OCI-LY7 (cell line): ENCODE measurements at regions not wholly inside any gene's neighbourhood (a gene's known extent, or its start where the extent isn't known, plus 50 kb on each side); places are given as distances from the start of the nearest gene placed in this dataset.

Experiments
- BruUV-seq: library from RNA; stranded (reverse); fragments of 400-500 nt; replicated peaks from 2 replicates; lab custom pipeline; 2021; lab: Mats Ljungman, UMichigan
- CTCF ChIA-PET: fragments of 300-600 bp; sonication (Branson Sonifier 250); formaldehyde crosslinking; loops from one replicate; lab custom pipeline; 2022; ENCODE audit warnings: antibody characterized with exemption; ENCODE audit not compliant: unreplicated experiment; lab: Charles Lee
- POLR2A ChIA-PET: fragments of 300-600 bp; sonication (Branson Sonifier 250); formaldehyde crosslinking; loops from one replicate; lab custom pipeline; 2022; ENCODE audit warnings: antibody characterized with exemption; lab: Charles Lee
- DNase-seq: peaks from one replicate; pipeline ENCODE4 v3.0.0-alpha.2; 2015; ENCODE audit warnings: low spot score
- H2AFZ ChIP-seq: fragments of 200-600 bp; sonication (generic), shearing (Covaris generic); 2 replicates; pipeline ENCODE4 v1.6.1; 2014; ENCODE audit warnings: mild to moderate bottlenecking, antibody characterized with exemption, low read length, moderate library complexity
- H3K27ac ChIP-seq: fragments of 200-600 bp; sonication (generic); 2 replicates; pipeline ENCODE4 v1.5.1; 2014; ENCODE audit warnings: mixed run types, low read depth, mild to moderate bottlenecking, moderate library complexity, low read length, inconsistent platforms; ENCODE audit not compliant: poor library complexity, severe bottlenecking
- H3K36me3 ChIP-seq: fragments of 200-600 bp; sonication (generic); 2 replicates; pipeline ENCODE4 v1.6.1; 2014; ENCODE audit warnings: mild to moderate bottlenecking, antibody characterized with exemption, low read length, moderate library complexity, mixed read lengths; ENCODE audit not compliant: insufficient read depth
- H3K4me1 ChIP-seq: fragments of 200-600 bp; sonication (generic); 2 replicates; pipeline ENCODE4 v1.5.1; 2014; ENCODE audit warnings: mild to moderate bottlenecking, low read length; ENCODE audit not compliant: insufficient read depth, poor library complexity, severe bottlenecking
- H3K4me2 ChIP-seq: fragments of 200-600 bp; sonication (generic); 2 replicates; pipeline ENCODE4 v1.6.1; 2014; ENCODE audit warnings: mild to moderate bottlenecking, low read length
- H3K4me3 ChIP-seq: fragments of 200-600 bp; sonication (generic); 2 replicates; pipeline ENCODE4 v1.5.1; 2014; ENCODE audit warnings: mild to moderate bottlenecking, low read depth, low read length; ENCODE audit not compliant: poor library complexity, severe bottlenecking
- H3K79me2 ChIP-seq: fragments of 200-600 bp; sonication (generic); 2 replicates; pipeline ENCODE4 v1.6.1; 2016; ENCODE audit warnings: low read depth, mild to moderate bottlenecking, low read length, moderate library complexity, mixed read lengths; ENCODE audit not compliant: insufficient read depth
- H3K9me2 ChIP-seq: fragments of 200-600 bp; sonication (generic); 2 replicates; pipeline ENCODE4 v1.6.1; 2016; ENCODE audit warnings: mild to moderate bottlenecking, low read length, mixed read lengths; ENCODE audit not compliant: insufficient read depth
- H3K9me3 ChIP-seq: fragments of 200-600 bp; sonication (generic); 2 replicates; pipeline ENCODE4 v1.6.1; 2014; ENCODE audit warnings: mild to moderate bottlenecking, mixed run types, low read length, mixed read lengths
- H4K20me1 ChIP-seq: fragments of 200-600 bp; sonication (generic); 2 replicates; pipeline ENCODE4 v1.6.1; 2014; ENCODE audit warnings: mild to moderate bottlenecking, antibody characterized with exemption, low read length, moderate library complexity, mixed read lengths; ENCODE audit not compliant: insufficient read depth
- EZH2phosphoT487 ChIP-seq: fragments of 200-600 bp; sonication (generic); IDR thresholded peaks from 2 replicates; pipeline ENCODE4 v1.6.1; 2018; ENCODE audit warnings: low read depth, borderline replicate concordance, mild to moderate bottlenecking, mixed run types, antibody characterized with exemption, low read length, moderate library complexity, mixed read lengths
- intact Hi-C: fragments of 100-400 bp; cut with micrococcal nuclease; formaldehyde crosslinking; loops from one replicate; pipeline ENCODE4 v1.10.0; 2022; ENCODE audit not compliant: unreplicated experiment
- TF ChIP-seq, protein P1 (sequence below): fragments of 200-600 bp; sonication (generic); conservative IDR thresholded peaks from 2 replicates; pipeline ENCODE4 v1.5.1; 2014; ENCODE audit warnings: mild to moderate bottlenecking, antibody characterized with exemption, low read length, moderate library complexity, mixed read lengths

DNA sequence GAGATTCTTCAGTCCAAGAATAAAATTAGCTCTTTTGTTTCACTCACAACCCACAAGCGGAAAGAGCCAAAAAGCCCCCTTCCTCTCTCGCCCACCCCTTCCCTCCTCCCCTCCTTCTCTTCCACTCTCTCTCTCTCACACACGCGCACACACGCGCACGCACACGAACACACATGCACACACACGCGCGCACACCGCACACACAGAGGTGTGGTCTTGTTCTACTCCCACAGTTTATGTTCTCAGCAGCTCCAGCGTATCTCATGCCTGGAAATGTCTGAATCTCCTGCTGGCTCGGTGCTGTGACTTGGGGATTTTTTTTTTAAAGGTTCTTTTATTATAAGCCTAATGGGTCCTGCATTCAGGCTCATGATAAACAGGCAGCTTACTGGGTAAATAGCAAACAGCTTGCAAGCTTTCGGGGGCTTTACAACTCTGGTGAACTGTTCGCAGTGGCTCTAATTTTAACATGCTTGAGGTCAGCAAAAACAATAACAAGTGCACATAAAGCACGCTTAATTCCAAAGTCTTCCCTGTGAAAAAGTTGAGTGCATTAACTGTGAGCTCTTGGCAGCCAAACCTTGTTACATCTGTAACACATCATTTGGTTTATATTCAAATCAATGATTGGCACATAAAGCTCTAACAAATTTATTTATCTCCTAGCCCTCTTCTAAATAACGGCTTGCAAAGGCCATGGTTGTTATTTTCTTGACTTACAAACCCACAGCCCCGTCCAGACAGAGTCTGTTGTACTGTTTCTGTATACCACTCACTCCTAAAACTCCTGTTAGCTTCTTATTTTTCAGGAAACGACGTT is 424.1 kb upstream of the MGMT start:
- intact Hi-C loops, result no loop called here
- no peaks in the 10 kb centered on the region for H3K4me1 ChIP-seq
- BruUV-seq, result no TSS peak
- no peaks in the 10 kb centered on the region for H3K79me2 ChIP-seq
- H3K4me2 ChIP-seq, result no peak overlapping the region
- DNase-seq, result no peak
- H3K4me3 ChIP-seq, result no peak overlapping the region
- POLR2A ChIA-PET, result interaction anchor here (0.6 to 0.8 kb wide), 5 partner anchors 9 to 577 kb away, joined by 3 to 6 read pairs (median 3); no protein-coding TSS in a partner anchor
- no peak for TF ChIP-seq EZH2phosphoT487
- TF ChIP-seq, protein P1, sequence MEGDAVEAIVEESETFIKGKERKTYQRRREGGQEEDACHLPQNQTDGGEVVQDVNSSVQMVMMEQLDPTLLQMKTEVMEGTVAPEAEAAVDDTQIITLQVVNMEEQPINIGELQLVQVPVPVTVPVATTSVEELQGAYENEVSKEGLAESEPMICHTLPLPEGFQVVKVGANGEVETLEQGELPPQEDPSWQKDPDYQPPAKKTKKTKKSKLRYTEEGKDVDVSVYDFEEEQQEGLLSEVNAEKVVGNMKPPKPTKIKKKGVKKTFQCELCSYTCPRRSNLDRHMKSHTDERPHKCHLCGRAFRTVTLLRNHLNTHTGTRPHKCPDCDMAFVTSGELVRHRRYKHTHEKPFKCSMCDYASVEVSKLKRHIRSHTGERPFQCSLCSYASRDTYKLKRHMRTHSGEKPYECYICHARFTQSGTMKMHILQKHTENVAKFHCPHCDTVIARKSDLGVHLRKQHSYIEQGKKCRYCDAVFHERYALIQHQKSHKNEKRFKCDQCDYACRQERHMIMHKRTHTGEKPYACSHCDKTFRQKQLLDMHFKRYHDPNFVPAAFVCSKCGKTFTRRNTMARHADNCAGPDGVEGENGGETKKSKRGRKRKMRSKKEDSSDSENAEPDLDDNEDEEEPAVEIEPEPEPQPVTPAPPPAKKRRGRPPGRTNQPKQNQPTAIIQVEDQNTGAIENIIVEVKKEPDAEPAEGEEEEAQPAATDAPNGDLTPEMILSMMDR, result no peak
- H3K9me2 ChIP-seq, result no peaks in the 10 kb centered on the region
- CTCF ChIA-PET, result interaction anchor here (0.7 kb wide), 1 partner anchor 37 kb away, joined by 4 read pairs; no protein-coding TSS in a partner anchor
- no peaks in the 10 kb centered on the region for H3K36me3 ChIP-seq
- no peaks in the 10 kb centered on the region for H4K20me1 ChIP-seq
- H3K9me3 ChIP-seq, result no peaks in the 10 kb centered on the region
- H3K27ac ChIP-seq, result no peak overlapping the region
- no peak overlapping the region for H2AFZ ChIP-seq

DNA sequence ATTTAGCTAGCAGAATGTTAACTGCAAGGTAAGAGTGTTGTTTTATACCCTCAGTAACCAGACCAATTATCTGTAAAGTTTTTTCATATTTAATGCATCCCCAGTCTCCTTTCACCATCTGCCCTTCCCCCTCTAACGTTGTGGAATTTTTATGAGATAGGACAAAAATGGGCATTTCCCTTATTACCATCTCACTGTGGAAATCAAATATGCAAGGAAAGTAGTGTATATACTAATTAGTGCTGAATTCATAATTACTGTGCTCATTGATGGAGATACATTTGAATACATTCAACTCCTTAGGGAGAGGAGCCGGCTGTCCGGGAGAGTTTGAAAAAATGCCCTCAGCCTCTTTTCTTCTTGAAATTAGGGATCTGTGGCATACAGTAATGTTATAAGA is 423.4 kb upstream of the MGMT start:
- BruUV-seq, result no TSS peak
- POLR2A ChIA-PET, result interaction anchor here (0.7 to 0.8 kb wide), 4 partner anchors 9 to 578 kb away, joined by 3 to 6 read pairs (median 3); no protein-coding TSS in a partner anchor

More for the DNA sequence above, 423.4 kb upstream of the MGMT start:
- CTCF ChIA-PET, result no interaction called here
- intact Hi-C loops, result no loop called here
- no peak for TF ChIP-seq EZH2phosphoT487
- TF ChIP-seq, protein P1, result no peak
- no peaks in the 10 kb centered on the region for H3K4me1 ChIP-seq
- no peaks in the 10 kb centered on the region for H3K36me3 ChIP-seq
- H3K9me3 ChIP-seq, result no peaks in the 10 kb centered on the region
- no peaks in the 10 kb centered on the region for H4K20me1 ChIP-seq
- H3K27ac ChIP-seq, result no peak overlapping the region
- no peak overlapping the region for H3K4me3 ChIP-seq
- H3K79me2 ChIP-seq, result no peaks in the 10 kb centered on the region
- H3K4me2 ChIP-seq, result no peak overlapping the region
- no peak overlapping the region for H2AFZ ChIP-seq
- no peak for DNase-seq
- H3K9me2 ChIP-seq, result no peaks in the 10 kb centered on the region
